Kidney (tissue), 13 donors: ENCODE measurements at regions not wholly inside any gene's neighbourhood (a gene's known extent, or its start where the extent isn't known, plus 50 kb on each side); places are given as distances from the start of the nearest gene placed in this dataset.
"Not testable (repeated sequence)": the region's sequence is repeated elsewhere in the genome, so short reads cannot be mapped to it uniquely, and the experiment has no call there.

Experiments used
- DNase-seq, 5 donors: peaks; one replicate each; pipeline ENCODE4 v3.0.0-alpha.2; 2013 to 2020
- FAIRE-seq: peaks from 2 replicates; lab custom pipeline; 2012; peaks lifted over from hg19 to GRCh38; lab: Jason Lieb, UNC
- H3K27ac ChIP-seq, 2 donors: one replicate each; pipeline ENCODE4 v1.7.0; 2013; ENCODE audit warnings: low read depth in 2 of 2, low read length in 2 of 2, inconsistent platforms in 1 of 2
- H3K27me3 ChIP-seq: one replicate; pipeline ENCODE4 v1.7.1; 2013; ENCODE audit warnings: low read length, inconsistent platforms; ENCODE audit not compliant: control insufficient read depth, insufficient read depth
- H3K36me3 ChIP-seq, 3 donors: one replicate each; pipeline versions ENCODE4 v1.7.0 to v1.7.1; 2013; ENCODE audit warnings: low read length in 3 of 3, control low read depth in 1 of 3, inconsistent platforms in 1 of 3; ENCODE audit not compliant: insufficient read depth in 3 of 3, control insufficient read depth in 2 of 3
- H3K4me1 ChIP-seq, 3 donors: one replicate each; pipeline versions ENCODE4 v1.7.0 to v1.7.1; 2013; ENCODE audit warnings: low read length in 3 of 3, inconsistent platforms in 1 of 3, low read depth in 1 of 3; ENCODE audit not compliant: control insufficient read depth in 2 of 3, insufficient read depth in 2 of 3
- H3K4me3 ChIP-seq, 3 donors: one replicate each; pipeline versions ENCODE4 v1.7.0 to v1.8.1; 2013; ENCODE audit warnings: low read length in 3 of 3, control low read depth in 1 of 3, inconsistent platforms in 1 of 3
- H3K9ac ChIP-seq, 3 donors: one replicate each; pipeline versions ENCODE4 v1.7.0 to v1.7.1; 2013; ENCODE audit warnings: low read length in 3 of 3, control low read depth in 1 of 3, inconsistent platforms in 1 of 3
- H3K9me3 ChIP-seq, 3 donors: one replicate each; pipeline versions ENCODE4 v1.7.0 to v1.7.1; 2013; ENCODE audit warnings: low read length in 3 of 3, control low read depth in 1 of 3, inconsistent platforms in 1 of 3; ENCODE audit not compliant: control insufficient read depth in 2 of 3, insufficient read depth in 1 of 3
- CTCF ChIP-seq: IDR thresholded peaks from 3 replicates; pipeline ENCODE4 v1.5.1; 2012; ENCODE audit warnings: mild to moderate bottlenecking, moderate library complexity, borderline replicate concordance; ENCODE audit not compliant: insufficient read depth; ENCODE audit errors: extremely low read depth
- intact Hi-C: fragments of 100-400 bp; cut with DNase I; formaldehyde crosslinking; loops from one replicate; pipeline ENCODE4 v1.11.1; 2022
- donor health status: control.
- donor health status: control.
- donor health status: control.
- donor health status: control.
- donor health status: control.
- donor health status: DM: yes; HTN: yes; CAD: no.
- donor health status: Normal renal cell carcinoma (clear cell type).

- Histone ChIP-seq H3K27ac (no peak overlapping the region), H3K36me3 (no peaks in the 10 kb centered on the region), H3K4me1 (no peaks in the 10 kb centered on the region), H3K9me3 (no peaks in the 10 kb centered on the region), H3K9ac (no peak overlapping the region), H3K27me3 (no peaks in the 10 kb centered on the region), H3K4me3 (no peak overlapping the region)
- intact Hi-C loops, result no loop called here
- FAIRE-seq (no peak), DNase-seq (peak in 1 of 5 donors; percentile 41)
- TF ChIP-seq CTCF, result no peak
Observed at GRCh38 chr2:185978634-185979407, 240.2 kb downstream of the FSIP2 start.

- Histone ChIP-seq H3K4me1 (no peaks in the 10 kb centered on the region), H3K4me3 (no peak overlapping the region), H3K9me3 (no peaks in the 10 kb centered on the region), H3K9ac (no peak overlapping the region), H3K36me3 (no peaks in the 10 kb centered on the region), H3K27ac (no peak overlapping the region), H3K27me3 (no peaks in the 10 kb centered on the region)
- peak in 1 of 5 donors; percentile 4 for DNase-seq
- FAIRE-seq, result no peak
- intact Hi-C loops, result no loop called here
- TF ChIP-seq CTCF, result no peak
Observed at GRCh38 chr2:185979546-185980071, 241.0 kb downstream of the FSIP2 start.

GRCh38 chr2:185980944-185981343, 242.3 kb downstream of the FSIP2 start:
- H3K9ac ChIP-seq, result no peak overlapping the region
- DNase-seq, result no peak
- H3K4me3 ChIP-seq, result no peak overlapping the region
- H3K4me1 ChIP-seq, result no peaks in the 10 kb centered on the region
- H3K27ac ChIP-seq, result no peak overlapping the region
- no peaks in the 10 kb centered on the region for H3K9me3 ChIP-seq
- no peak for FAIRE-seq
- H3K36me3 ChIP-seq, result no peaks in the 10 kb centered on the region
- H3K27me3 ChIP-seq, result no peaks in the 10 kb centered on the region
- intact Hi-C loops, result no loop called here
- TF ChIP-seq CTCF, result no peak

- no peaks in the 10 kb centered on the region for H3K36me3 ChIP-seq
- intact Hi-C loops, result no loop called here
- FAIRE-seq (no peak), DNase-seq (no peak)
- no peak overlapping the region for H3K27ac ChIP-seq
- no peak overlapping the region for H3K4me3 ChIP-seq
- no peaks in the 10 kb centered on the region for H3K9me3 ChIP-seq
- TF ChIP-seq CTCF, result no peak
- H3K9ac ChIP-seq, result no peak overlapping the region
- H3K4me1 ChIP-seq, result no peaks in the 10 kb centered on the region
- H3K27me3 ChIP-seq, result no peaks in the 10 kb centered on the region
Observed at GRCh38 chr2:185984670-185985069, 246.1 kb downstream of the FSIP2 start.

GRCh38 chr2:185988907-185989306, 250.3 kb downstream of the FSIP2 start:
- H3K4me3 ChIP-seq, result not testable (repeated sequence)

More at GRCh38 chr2:185988907-185989306, 250.3 kb downstream of the FSIP2 start:
- H3K27ac ChIP-seq, H3K4me1 ChIP-seq, H3K36me3 ChIP-seq, intact Hi-C loops, FAIRE-seq, H3K9ac ChIP-seq, DNase-seq, H3K9me3 ChIP-seq, H3K27me3 ChIP-seq: not testable (repeated sequence)
